Dedifferentiated amniotic fluid mesenchymal stem cell (primary cell): ENCODE measurements at regions not wholly inside any gene's neighbourhood (a gene's known extent, or its start where the extent isn't known, plus 50 kb on each side); places are given as distances from the start of the nearest gene placed in this dataset.
"Not testable (repeated sequence)": the region's sequence is repeated elsewhere in the genome, so short reads cannot be mapped to it uniquely, and the experiment has no call there.

Source experiments
- DNase-seq: peaks from one replicate; pipeline ENCODE4 v3.0.0-alpha.2; 2016; ENCODE audit errors: extremely low spot score

DNA sequence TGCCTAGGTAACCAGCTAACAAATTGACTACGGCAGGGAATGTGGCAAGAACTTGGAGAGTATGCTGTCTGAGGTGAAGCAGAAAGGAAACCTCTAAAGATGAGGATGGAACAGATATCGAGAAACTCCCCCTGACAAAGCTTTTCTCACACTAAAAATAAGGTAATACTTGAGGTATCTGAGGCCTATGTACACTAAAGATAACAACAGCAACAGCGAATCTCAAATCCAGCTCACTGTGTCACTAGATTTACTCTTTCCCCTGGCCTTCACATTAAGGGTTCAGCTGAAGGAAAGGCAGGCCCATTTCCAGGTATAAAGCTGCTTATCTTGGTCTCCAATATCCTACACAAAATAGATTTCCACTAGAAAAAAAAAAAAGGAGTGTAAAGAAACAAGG, 518.0 kb downstream of the KCNT2 start:
- no peak for DNase-seq

- no peak for DNase-seq
Measured at GRCh38 chr1:196088541-196088940, 519.7 kb downstream of the KCNT2 start.

- no peak for DNase-seq
Measured at GRCh38 chr1:196078691-196079090, 529.5 kb downstream of the KCNT2 start.

DNA sequence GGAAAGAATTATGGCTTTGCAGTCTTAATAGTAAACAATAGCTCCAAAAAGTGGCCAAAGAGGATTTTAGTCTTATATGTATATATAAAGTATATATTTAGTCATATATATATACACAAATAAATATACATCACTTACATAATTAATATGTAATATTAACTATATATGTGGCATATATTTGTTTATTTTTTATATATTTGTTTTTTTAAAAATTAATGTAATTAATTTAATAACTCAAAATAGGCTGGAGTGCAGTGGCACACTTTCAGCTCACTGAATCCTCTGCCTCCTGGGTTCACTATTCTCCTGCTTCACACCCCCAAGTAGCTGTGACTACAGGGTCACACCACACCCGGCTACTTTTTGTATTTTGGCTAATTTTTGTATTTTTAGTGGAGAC, 532.6 kb downstream of the KCNT2 start:
- no peak for DNase-seq

DNA sequence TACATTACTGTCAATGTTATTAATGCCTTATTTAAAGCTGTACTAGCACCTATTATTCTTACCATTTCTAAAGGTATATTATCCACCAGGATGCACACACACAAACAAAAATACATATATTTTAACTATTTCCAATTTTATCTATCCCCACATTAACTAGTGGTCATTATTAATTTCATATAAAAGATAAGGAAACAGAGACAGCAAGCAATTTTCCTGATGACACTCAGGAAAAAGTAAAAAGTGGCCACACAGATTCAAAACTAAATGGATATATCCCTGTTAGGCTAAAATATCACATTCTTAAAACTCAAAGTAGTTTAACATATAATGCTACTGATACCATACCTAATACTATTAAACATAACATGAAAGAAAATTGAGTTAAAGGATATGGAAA, 534.1 kb downstream of the KCNT2 start:
- DNase-seq = no peak

DNA sequence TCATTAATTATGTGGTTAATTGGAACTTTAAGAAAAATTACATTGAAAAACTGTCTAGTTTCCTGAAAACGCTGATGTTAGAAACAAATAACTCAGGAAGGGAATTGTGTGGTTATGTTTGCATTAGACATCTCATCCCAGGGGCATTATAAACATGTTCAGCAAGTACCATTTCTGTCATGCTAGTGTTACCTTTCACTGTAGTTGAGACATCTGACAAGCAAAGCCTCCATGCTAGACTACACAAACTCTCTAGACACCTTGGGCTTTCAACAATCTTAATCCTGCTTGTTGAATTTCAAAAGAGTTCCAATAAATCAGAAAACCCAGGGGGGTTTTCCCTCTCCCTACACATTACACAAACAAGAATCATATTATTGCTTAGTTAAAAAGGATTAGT, 536.8 kb downstream of the KCNT2 start:
- no peak for DNase-seq

DNA sequence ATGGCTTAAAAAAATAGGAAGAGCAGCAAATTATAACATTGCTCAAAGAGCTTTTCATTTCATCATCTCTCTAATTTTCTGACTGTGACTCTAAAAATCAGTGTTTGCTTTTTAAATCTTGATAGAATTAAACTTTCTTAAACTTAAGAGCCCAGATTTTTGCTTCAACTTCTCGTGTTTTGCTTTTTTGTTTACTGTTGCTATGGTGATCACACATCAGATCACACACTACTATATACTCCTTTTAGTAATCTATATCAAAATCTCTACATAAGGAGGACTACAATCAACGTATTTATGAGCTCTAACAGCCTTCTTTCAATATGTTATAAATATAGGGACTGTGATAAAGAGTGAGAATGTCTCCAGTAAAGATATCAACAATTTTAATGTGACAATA, 537.3 kb downstream of the KCNT2 start:
- peak; percentile 15 for DNase-seq

- DNase-seq = no peak
Measured at GRCh38 chr1:196063952-196064351, 544.3 kb downstream of the KCNT2 start.

DNA sequence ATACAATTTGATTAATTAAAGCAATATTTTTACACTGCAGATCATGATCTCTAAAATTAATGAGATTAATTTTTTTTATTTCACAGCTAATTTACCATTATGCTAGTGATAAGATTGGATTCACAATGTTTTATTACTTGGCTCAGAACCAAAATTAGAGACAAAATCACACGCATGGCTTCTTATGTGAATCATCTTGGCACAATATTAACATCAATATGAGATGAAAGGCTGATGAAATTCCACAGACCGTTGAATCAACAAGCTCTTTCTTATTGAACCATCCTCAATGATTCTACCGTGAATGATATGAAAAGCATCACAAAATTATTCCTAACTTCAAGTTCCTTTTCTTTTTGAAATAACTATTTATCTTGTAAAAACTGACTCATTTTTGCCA, 544.9 kb downstream of the KCNT2 start:
- no peak for DNase-seq

- DNase-seq = no peak
Measured at GRCh38 chr1:196060539-196060938, 547.7 kb downstream of the KCNT2 start.

DNA sequence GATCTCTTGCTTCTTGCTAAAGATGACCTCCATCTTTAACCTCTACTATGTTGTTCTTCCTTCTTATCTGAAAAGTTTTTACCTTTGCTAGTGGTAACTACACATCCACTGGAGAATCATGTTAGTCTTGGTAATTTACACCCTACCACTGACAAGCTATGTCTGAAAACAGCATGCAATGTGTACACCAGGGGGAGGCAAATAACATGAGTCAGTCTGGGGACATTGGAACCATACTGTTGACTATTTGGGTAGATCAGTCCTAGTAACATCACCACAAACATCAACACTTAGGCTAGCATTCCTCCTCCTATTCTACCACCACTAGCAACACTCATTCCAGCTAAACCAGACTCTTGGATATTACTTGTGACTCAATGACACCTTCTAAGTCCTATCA, 549.0 kb downstream of the KCNT2 start:
- no peak for DNase-seq

- DNase-seq = no peak
Measured at GRCh38 chr1:196056966-196057365, 551.3 kb downstream of the KCNT2 start.

DNA sequence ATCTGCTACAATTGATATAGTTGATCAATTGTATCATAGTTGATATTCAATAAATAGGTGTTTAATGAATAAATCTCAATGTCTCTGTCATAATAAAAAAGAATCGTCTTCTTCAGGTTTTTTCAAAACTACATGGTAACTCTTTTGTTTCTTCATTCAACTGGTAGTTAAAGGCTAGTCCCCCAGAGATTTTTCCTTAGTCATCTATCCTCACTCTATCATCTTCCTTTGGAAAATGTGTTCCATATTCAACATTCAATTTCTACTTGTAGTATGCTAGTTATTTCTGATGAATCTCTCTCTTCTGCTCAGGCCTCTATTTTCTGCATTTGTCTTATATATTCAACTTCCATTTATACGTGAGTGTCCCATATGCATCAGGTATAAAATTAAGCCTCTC, 558.8 kb downstream of the KCNT2 start:
- no peak for DNase-seq

- no peak for DNase-seq
Measured at GRCh38 chr1:196043268-196043667, 565.0 kb downstream of the KCNT2 start.

- no peak for DNase-seq
Measured at GRCh38 chr1:196034080-196034706, 574.0 kb downstream of the KCNT2 start.

DNA sequence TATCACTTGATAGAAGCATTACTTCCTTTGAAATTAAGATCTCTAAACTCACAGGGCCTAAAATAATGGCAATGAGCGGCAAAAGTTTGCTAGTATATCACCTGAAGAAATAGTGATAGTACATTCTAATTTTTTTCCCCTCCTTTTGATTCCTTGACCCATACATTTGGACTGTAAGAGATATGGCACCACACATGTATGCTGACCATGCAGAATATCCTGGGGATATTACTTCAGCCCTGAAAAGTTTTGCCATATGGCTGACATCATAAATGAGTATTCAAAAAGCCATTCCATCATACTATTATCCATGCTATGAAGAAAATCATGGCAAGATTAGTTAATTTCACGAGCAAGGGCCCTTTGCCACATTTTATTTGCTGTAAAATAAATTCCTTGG, 576.9 kb downstream of the KCNT2 start:
- not testable (repeated sequence) for DNase-seq

GRCh38 chr1:196030455-196030854, 577.8 kb downstream of the KCNT2 start:
- DNase-seq = no peak

DNA sequence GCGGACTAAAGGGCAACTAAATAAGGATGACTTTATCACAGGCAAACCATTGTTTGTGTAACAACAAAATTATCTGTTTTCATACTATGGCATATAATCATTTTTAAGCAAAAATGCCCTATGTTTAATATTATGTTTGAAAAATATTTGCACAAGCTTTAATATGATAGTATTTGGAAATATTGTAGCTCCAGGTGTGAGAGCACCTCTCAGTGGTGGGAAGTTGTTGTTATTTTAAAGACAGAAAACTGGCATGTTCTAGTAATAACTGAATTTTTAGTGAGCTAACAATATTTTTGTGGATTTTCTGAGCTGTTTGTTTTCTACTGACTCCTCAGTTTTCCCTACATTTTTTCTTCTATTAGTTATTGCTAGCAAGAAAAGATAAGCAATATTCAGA, 578.8 kb downstream of the KCNT2 start:
- DNase-seq = no peak

GRCh38 chr1:196027127-196027526, 581.1 kb downstream of the KCNT2 start:
- no peak for DNase-seq

DNA sequence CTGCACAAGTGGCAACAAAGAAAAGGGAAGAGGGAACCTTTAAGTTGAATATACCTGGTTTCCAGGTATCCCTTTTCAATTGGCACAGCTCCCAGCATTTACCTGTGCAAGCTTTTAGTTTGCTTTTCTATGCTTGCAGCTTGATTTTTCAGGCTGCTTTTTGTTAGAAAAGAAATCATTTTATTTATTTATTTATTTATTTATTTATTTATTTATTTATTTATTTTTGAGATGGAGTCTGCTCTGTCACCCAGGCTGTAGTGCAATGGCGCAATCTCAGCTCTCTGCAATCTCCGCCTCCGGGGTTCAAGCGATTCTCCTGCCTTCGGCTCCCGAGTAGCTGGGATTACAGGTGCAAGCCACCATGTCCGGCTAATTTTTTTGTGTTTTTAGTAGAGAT, 587.1 kb downstream of the KCNT2 start:
- not testable (repeated sequence) for DNase-seq

GRCh38 chr1:196009362-196009761, 598.9 kb downstream of the KCNT2 start:
- no peak for DNase-seq

GRCh38 chr1:196007763-196008162, 600.5 kb downstream of the KCNT2 start:
- DNase-seq = no peak

- DNase-seq = no peak
Measured at GRCh38 chr1:196005426-196005825, 602.8 kb downstream of the KCNT2 start.

DNA sequence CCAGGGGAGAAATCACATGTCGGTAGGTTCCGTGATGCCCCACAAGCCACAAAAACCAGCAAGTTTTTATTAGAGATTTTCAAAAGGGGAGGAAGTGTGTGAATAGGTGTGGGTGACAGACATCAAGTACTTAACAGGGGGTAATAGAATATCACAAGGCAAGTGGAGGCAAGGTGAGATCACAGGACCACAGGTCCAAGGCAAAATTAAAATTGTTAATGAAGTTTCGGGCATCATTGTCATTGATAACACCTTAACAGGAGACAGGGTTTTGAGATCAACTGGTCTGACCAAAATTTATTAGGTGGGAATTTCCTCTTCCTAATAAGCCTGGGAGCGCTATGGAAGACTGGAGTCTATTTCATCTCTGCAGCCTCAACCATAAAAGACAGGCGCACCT, 603.9 kb downstream of the KCNT2 start:
- DNase-seq = not testable (repeated sequence)
